DOHH2 (cell line): ENCODE measurements at regions not wholly inside any gene's neighbourhood (a gene's known extent, or its start where the extent isn't known, plus 50 kb on each side); places are given as distances from the start of the nearest gene placed in this dataset.

Experiments used
- H3F3A ChIP-seq: fragments of 200-600 bp; sonication (generic), shearing (Covaris generic); 2 replicates; pipeline ENCODE4 v1.6.0; 2016; ENCODE audit warnings: antibody characterized with exemption, mild to moderate bottlenecking; ENCODE audit not compliant: control insufficient read depth, insufficient read depth
- H3K27ac ChIP-seq: fragments of 200-600 bp; sonication (generic); 2 replicates; pipeline ENCODE4 v1.5.1; 2014; ENCODE audit warnings: low read depth, mild to moderate bottlenecking, low read length, moderate library complexity
- H3K27me3 ChIP-seq: fragments of 200-600 bp; sonication (generic); 2 replicates; pipeline ENCODE4 v1.6.1; 2014; ENCODE audit warnings: mild to moderate bottlenecking, low read length, mixed read lengths; ENCODE audit not compliant: control insufficient read depth
- H3K36me3 ChIP-seq: fragments of 200-600 bp; sonication (generic); 2 replicates; pipeline ENCODE4 v1.6.1; 2014; ENCODE audit warnings: mild to moderate bottlenecking, low read length, moderate library complexity, mixed read lengths; ENCODE audit not compliant: control insufficient read depth
- H3K4me1 ChIP-seq: fragments of 200-600 bp; sonication (generic); 2 replicates; pipeline ENCODE4 v1.6.1; 2014; ENCODE audit warnings: mild to moderate bottlenecking, low read length, mixed read lengths; ENCODE audit not compliant: control insufficient read depth
- H3K4me2 ChIP-seq: fragments of 200-600 bp; sonication (generic); 2 replicates; pipeline ENCODE4 v1.6.0; 2014; ENCODE audit warnings: mild to moderate bottlenecking, low read length, moderate library complexity
- H3K4me3 ChIP-seq: fragments of 200-600 bp; sonication (generic); 2 replicates; pipeline ENCODE4 v1.5.1; 2014; ENCODE audit warnings: mild to moderate bottlenecking, low read length, mixed read lengths
- H3K79me2 ChIP-seq: fragments of 200-600 bp; sonication (generic); 2 replicates; pipeline ENCODE4 v1.6.1; 2014; ENCODE audit warnings: mild to moderate bottlenecking, low read length, mixed read lengths; ENCODE audit not compliant: control insufficient read depth
- H3K9me2 ChIP-seq: fragments of 200-600 bp; sonication (generic); replicated peaks from 2 replicates; pipeline ENCODE4 v1.6.1; 2014; ENCODE audit warnings: mild to moderate bottlenecking, low read length, mixed read lengths; ENCODE audit not compliant: control insufficient read depth
- H3K9me3 ChIP-seq: fragments of 200-600 bp; sonication (generic); 2 replicates; pipeline ENCODE4 v1.6.1; 2014; ENCODE audit warnings: antibody characterized with exemption, low read length, mixed read lengths; ENCODE audit not compliant: control insufficient read depth, insufficient read depth
- H4K20me1 ChIP-seq: fragments of 200-600 bp; sonication (generic); 2 replicates; pipeline ENCODE4 v1.6.0; 2014; ENCODE audit warnings: low read depth, mild to moderate bottlenecking, antibody characterized with exemption, low read length, moderate library complexity; ENCODE audit not compliant: control insufficient read depth, insufficient read depth
- CTCF ChIP-seq: fragments of 200-600 bp; sonication (generic); IDR thresholded peaks from one replicate; pipeline ENCODE4 v1.5.1; 2014; ENCODE audit warnings: antibody characterized with exemption, mild to moderate bottlenecking, low read depth, low read length; ENCODE audit not compliant: poor library complexity, severe bottlenecking
- EZH2phosphoT487 ChIP-seq: fragments of 200-600 bp; sonication (generic); IDR thresholded peaks from 2 replicates; pipeline ENCODE4 v1.6.1; 2017; ENCODE audit warnings: borderline replicate concordance, mild to moderate bottlenecking, antibody characterized with exemption, low read length, moderate library complexity, mixed read lengths

DNA sequence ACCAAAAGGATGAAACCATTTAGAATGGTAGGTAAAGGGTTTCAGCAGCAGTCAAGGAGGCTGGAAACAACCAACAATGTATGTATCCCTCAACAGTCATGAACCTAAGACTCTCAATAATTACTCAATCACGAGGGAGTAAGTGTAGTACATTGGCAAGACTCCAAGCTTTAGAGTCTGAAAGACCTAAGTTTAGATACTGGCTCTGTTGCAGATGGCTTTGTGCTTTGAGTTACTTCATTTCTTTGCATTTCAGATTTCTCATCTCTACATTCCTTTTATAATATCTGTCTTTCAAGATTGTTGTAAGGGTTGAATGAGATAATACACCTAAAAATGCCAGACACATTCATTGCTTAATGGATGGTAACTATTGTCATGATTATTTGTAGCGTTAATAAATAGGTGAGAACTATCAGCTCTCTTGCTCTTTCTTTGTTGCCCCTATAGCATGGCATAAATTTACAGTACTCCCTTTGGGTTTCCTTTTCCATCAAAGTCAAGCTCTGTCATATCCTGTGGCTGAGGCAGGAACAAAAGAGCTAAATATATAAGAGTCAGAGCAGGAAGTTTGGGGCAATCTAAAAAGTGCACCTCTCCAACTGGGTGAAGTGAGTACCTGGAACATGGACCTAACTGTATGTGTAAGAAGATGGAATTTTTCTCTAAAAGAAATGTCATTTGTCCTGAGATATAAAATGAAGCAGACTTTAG lies 228.2 kb upstream of the ZC3H12C start:
- H3K4me1 ChIP-seq, result no peaks in the 10 kb centered on the region
- no peaks in the 10 kb centered on the region for H3K36me3 ChIP-seq
- no peak overlapping the region for H3K27ac ChIP-seq
- no peaks in the 10 kb centered on the region for H3K9me2 ChIP-seq
- no peaks in the 10 kb centered on the region for H4K20me1 ChIP-seq
- H3K4me2 ChIP-seq, result no peak overlapping the region
- H3F3A ChIP-seq, result no peaks in the 10 kb centered on the region
- H3K27me3 ChIP-seq, result no peaks in the 10 kb centered on the region; the same call in 1 of the 2 replicates
- H3K79me2 ChIP-seq, result no peaks in the 10 kb centered on the region
- H3K9me3 ChIP-seq, result no peaks in the 10 kb centered on the region
- no peak for TF ChIP-seq EZH2phosphoT487
- TF ChIP-seq CTCF, result no peak
- no peak overlapping the region for H3K4me3 ChIP-seq

DNA sequence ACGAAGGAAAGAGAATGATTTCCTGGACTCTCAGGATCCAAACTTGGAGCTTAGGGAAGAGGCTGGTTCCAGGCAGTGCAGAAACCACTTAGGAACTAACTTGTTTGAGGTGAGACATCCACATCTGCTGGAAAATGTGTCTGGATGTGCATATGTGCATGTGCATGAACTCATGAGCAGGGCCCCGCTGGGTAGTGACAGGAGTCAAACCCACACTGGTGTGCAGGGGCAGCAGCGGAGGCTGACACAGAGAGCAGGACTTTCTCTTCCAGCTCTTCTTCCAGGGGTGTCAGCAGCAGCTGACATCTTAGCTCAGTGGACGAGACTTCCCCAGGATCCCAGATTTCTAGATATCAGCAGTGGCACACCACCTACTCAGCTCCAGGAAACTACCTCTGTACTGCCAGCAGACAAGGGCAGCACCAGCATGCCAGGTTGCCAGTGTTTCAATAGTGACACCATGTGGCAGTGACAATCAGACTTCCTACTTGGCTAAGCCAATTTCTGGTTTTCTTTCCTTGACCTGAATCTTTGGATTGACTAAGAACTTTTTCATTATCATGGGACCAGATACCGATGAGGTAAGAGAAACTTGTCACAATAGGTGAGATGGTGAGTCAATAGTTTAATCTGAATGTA lies 227.5 kb upstream of the ZC3H12C start:
- Histone ChIP-seq H3K36me3 (no peaks in the 10 kb centered on the region), H3K4me2 (no peak overlapping the region), H3K27ac (no peak overlapping the region), H3F3A (no peaks in the 10 kb centered on the region), H3K4me3 (no peak overlapping the region), H3K9me2 (no peaks in the 10 kb centered on the region), H3K27me3 (no peaks in the 10 kb centered on the region; the same call in 1 of the 2 replicates), H3K9me3 (no peaks in the 10 kb centered on the region), H4K20me1 (no peaks in the 10 kb centered on the region), H3K4me1 (no peaks in the 10 kb centered on the region), H3K79me2 (no peaks in the 10 kb centered on the region)
- no peak for TF ChIP-seq CTCF
- TF ChIP-seq EZH2phosphoT487, result no peak

DNA sequence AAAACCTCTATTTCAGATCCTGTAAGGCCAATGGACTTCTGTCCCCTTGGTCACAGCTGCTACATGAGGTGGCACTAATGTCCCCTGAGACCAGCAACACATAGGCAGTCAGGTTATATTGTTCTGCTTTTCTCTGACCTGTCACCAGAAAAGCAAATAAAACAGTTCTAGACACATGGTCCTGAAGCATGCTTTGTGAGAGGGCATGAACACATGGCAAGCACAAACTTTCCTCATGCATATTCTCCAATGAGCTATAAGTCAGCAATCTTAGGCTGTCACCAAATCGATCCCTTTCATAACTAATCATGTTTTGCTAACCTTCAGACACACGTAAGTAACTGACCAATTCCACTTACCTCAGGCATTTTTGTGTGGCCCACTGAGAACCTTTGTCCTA lies 225.4 kb upstream of the ZC3H12C start:
- Histone ChIP-seq H3K4me3 (no peak overlapping the region), H4K20me1 (no peaks in the 10 kb centered on the region), H3K27me3 (no peaks in the 10 kb centered on the region; the same call in 1 of the 2 replicates), H3K27ac (no peak overlapping the region), H3K9me3 (no peaks in the 10 kb centered on the region), H3K4me2 (no peak overlapping the region), H3K79me2 (no peaks in the 10 kb centered on the region), H3F3A (no peaks in the 10 kb centered on the region), H3K9me2 (no peaks in the 10 kb centered on the region), H3K4me1 (no peaks in the 10 kb centered on the region), H3K36me3 (no peaks in the 10 kb centered on the region)
- TF ChIP-seq EZH2phosphoT487 (no peak), CTCF (no peak)
